ENCODE measurements at regions not wholly inside any gene's neighbourhood (a gene's known extent, or its start where the extent isn't known, plus 50 kb on each side); places are given as distances from the start of the nearest gene placed in this dataset.

DNA sequence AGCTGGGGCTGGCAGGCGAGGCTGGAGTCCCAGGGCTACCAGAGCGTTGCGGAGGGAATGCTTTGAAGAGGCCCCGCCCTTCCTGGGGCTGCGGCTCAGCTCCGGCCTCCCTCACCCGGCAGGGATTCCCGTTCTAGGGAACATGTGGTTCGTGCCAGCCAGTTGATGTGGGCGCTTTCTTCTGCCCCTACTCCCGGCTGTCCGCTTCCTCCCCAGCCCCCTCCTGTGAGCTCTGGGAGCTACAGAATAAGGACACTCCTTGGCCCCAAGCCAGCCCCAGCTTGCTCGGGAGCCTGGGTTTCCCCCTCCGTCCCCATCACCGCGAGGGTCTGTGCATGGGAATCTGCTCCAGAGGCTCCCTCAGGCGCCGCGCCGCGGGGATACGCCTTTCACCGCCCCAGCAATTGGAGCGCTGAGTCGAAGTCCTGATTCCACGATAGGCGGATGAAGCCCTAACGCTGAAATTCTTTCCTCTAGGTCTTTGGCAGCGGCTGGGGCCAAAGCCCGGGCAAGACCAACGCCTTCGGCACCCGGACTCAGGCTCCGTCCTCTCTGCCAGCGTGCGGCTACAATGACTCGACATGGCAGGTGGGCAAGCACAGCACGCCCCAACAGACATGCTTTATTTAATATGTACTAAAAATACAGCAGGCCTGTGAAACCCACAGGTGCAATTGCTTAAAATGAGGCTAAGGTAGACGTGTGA, 69.5 kb downstream of the KLF15 start:
- Mint-ChIP-seq H3K36me3 (no peaks in the 10 kb centered on the region), H3K9me3 (no peaks in the 10 kb centered on the region), H3K27me3 (ENCODE audit: low read depth) (peaks cover 46% of the 10 kb centered on the region), H3K4me1 (peaks cover 36% of the 10 kb centered on the region), H3K4me3 (peak overlapping the region; percentile 68), H3K27ac (no peak overlapping the region)
- CTCF ChIA-PET = interaction anchor here (0.5 to 1.5 kb wide), 12 partner anchors 13 to 298 kb away, joined by 3 to 8 read pairs (median 4); no protein-coding TSS in a partner anchor
- POLR2A ChIA-PET = interaction anchor here (0.6 to 1.7 kb wide), 5 partner anchors 12 to 153 kb away, joined by 3 to 6 read pairs (median 4); no protein-coding TSS in a partner anchor
- peak; percentile 88 for ATAC-seq
- DNase-seq (ENCODE audit: low spot score) = peak; percentile 73
- TF ChIP-seq, protein P1, sequence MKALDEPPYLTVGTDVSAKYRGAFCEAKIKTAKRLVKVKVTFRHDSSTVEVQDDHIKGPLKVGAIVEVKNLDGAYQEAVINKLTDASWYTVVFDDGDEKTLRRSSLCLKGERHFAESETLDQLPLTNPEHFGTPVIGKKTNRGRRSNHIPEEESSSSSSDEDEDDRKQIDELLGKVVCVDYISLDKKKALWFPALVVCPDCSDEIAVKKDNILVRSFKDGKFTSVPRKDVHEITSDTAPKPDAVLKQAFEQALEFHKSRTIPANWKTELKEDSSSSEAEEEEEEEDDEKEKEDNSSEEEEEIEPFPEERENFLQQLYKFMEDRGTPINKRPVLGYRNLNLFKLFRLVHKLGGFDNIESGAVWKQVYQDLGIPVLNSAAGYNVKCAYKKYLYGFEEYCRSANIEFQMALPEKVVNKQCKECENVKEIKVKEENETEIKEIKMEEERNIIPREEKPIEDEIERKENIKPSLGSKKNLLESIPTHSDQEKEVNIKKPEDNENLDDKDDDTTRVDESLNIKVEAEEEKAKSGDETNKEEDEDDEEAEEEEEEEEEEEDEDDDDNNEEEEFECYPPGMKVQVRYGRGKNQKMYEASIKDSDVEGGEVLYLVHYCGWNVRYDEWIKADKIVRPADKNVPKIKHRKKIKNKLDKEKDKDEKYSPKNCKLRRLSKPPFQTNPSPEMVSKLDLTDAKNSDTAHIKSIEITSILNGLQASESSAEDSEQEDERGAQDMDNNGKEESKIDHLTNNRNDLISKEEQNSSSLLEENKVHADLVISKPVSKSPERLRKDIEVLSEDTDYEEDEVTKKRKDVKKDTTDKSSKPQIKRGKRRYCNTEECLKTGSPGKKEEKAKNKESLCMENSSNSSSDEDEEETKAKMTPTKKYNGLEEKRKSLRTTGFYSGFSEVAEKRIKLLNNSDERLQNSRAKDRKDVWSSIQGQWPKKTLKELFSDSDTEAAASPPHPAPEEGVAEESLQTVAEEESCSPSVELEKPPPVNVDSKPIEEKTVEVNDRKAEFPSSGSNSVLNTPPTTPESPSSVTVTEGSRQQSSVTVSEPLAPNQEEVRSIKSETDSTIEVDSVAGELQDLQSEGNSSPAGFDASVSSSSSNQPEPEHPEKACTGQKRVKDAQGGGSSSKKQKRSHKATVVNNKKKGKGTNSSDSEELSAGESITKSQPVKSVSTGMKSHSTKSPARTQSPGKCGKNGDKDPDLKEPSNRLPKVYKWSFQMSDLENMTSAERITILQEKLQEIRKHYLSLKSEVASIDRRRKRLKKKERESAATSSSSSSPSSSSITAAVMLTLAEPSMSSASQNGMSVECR (CRISPR knock-in tag; IDR thresholded peaks at IDR 0.05; ENCODE audit: borderline replicate concordance) = no peak
- no peak for TF ChIP-seq ELF4 (CRISPR knock-in tag; IDR thresholded peaks at IDR 0.05; ENCODE audit: low read depth)
- TF ChIP-seq NFYB (CRISPR knock-in tag; conservative IDR thresholded peaks at IDR 0.05; ENCODE audit: low read depth) = no peak
- TF ChIP-seq, protein P2, sequence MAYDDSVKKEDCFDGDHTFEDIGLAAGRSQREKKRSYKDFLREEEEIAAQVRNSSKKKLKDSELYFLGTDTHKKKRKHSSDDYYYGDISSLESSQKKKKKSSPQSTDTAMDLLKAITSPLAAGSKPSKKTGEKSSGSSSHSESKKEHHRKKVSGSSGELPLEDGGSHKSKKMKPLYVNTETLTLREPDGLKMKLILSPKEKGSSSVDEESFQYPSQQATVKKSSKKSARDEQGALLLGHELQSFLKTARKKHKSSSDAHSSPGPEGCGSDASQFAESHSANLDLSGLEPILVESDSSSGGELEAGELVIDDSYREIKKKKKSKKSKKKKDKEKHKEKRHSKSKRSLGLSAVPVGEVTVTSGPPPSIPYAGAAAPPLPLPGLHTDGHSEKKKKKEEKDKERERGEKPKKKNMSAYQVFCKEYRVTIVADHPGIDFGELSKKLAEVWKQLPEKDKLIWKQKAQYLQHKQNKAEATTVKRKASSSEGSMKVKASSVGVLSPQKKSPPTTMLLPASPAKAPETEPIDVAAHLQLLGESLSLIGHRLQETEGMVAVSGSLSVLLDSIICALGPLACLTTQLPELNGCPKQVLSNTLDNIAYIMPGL (CRISPR knock-in tag; IDR thresholded peaks at IDR 0.05) = peak; percentile 77
- peak; percentile 27; the same call in 1 of the 2 replicates for TF ChIP-seq FOXP1 (CRISPR knock-in tag; IDR thresholded peaks at IDR 0.05; ENCODE audit: borderline replicate concordance)
- no peak for TF ChIP-seq NR3C1 (CRISPR knock-in tag; conservative IDR thresholded peaks at IDR 0.05; ENCODE audit: low read depth)
- TF ChIP-seq NFATC4 (CRISPR knock-in tag; IDR thresholded peaks at IDR 0.05) = no peak
- TF ChIP-seq, protein P3, sequence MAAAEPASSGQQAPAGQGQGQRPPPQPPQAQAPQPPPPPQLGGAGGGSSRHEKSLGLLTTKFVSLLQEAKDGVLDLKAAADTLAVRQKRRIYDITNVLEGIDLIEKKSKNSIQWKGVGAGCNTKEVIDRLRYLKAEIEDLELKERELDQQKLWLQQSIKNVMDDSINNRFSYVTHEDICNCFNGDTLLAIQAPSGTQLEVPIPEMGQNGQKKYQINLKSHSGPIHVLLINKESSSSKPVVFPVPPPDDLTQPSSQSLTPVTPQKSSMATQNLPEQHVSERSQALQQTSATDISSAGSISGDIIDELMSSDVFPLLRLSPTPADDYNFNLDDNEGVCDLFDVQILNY (CRISPR knock-in tag; IDR thresholded peaks at IDR 0.05) = peak; percentile 68
- TF ChIP-seq, protein P4, sequence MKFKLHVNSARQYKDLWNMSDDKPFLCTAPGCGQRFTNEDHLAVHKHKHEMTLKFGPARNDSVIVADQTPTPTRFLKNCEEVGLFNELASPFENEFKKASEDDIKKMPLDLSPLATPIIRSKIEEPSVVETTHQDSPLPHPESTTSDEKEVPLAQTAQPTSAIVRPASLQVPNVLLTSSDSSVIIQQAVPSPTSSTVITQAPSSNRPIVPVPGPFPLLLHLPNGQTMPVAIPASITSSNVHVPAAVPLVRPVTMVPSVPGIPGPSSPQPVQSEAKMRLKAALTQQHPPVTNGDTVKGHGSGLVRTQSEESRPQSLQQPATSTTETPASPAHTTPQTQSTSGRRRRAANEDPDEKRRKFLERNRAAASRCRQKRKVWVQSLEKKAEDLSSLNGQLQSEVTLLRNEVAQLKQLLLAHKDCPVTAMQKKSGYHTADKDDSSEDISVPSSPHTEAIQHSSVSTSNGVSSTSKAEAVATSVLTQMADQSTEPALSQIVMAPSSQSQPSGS (CRISPR knock-in tag; IDR thresholded peaks at IDR 0.05; ENCODE audit: borderline replicate concordance, low read depth) = no peak
- TF ChIP-seq, protein P5, sequence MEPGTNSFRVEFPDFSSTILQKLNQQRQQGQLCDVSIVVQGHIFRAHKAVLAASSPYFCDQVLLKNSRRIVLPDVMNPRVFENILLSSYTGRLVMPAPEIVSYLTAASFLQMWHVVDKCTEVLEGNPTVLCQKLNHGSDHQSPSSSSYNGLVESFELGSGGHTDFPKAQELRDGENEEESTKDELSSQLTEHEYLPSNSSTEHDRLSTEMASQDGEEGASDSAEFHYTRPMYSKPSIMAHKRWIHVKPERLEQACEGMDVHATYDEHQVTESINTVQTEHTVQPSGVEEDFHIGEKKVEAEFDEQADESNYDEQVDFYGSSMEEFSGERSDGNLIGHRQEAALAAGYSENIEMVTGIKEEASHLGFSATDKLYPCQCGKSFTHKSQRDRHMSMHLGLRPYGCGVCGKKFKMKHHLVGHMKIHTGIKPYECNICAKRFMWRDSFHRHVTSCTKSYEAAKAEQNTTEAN (CRISPR knock-in tag; IDR thresholded peaks at IDR 0.05) = no peak
- TF ChIP-seq, protein P6, sequence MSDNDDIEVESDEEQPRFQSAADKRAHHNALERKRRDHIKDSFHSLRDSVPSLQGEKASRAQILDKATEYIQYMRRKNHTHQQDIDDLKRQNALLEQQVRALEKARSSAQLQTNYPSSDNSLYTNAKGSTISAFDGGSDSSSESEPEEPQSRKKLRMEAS (CRISPR knock-in tag; IDR thresholded peaks at IDR 0.05) = peak; percentile 60; the same call in 1 of the 2 replicates
- no peak for TF ChIP-seq TEAD4 (CRISPR knock-in tag; IDR thresholded peaks at IDR 0.05)
- TF ChIP-seq, protein P7, sequence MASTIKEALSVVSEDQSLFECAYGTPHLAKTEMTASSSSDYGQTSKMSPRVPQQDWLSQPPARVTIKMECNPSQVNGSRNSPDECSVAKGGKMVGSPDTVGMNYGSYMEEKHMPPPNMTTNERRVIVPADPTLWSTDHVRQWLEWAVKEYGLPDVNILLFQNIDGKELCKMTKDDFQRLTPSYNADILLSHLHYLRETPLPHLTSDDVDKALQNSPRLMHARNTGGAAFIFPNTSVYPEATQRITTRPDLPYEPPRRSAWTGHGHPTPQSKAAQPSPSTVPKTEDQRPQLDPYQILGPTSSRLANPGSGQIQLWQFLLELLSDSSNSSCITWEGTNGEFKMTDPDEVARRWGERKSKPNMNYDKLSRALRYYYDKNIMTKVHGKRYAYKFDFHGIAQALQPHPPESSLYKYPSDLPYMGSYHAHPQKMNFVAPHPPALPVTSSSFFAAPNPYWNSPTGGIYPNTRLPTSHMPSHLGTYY (CRISPR knock-in tag; IDR thresholded peaks at IDR 0.05) = no peak
- TF ChIP-seq, protein P8, sequence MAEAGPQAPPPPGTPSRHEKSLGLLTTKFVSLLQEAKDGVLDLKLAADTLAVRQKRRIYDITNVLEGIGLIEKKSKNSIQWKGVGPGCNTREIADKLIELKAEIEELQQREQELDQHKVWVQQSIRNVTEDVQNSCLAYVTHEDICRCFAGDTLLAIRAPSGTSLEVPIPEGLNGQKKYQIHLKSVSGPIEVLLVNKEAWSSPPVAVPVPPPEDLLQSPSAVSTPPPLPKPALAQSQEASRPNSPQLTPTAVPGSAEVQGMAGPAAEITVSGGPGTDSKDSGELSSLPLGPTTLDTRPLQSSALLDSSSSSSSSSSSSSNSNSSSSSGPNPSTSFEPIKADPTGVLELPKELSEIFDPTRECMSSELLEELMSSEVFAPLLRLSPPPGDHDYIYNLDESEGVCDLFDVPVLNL (CRISPR knock-in tag; IDR thresholded peaks at IDR 0.05; ENCODE audit: borderline replicate concordance, low read depth) = no peak
- 0 out of 2 replicates have a peak, but pooled peaks have one; percentile 45 for TF ChIP-seq ZNF317 (CRISPR knock-in tag; IDR thresholded peaks at IDR 0.05; ENCODE audit: borderline replicate concordance, low read depth)
- TF ChIP-seq ZNF219 (CRISPR knock-in tag; IDR thresholded peaks at IDR 0.05; ENCODE audit: borderline replicate concordance) = no peak
- TF ChIP-seq, protein P9, sequence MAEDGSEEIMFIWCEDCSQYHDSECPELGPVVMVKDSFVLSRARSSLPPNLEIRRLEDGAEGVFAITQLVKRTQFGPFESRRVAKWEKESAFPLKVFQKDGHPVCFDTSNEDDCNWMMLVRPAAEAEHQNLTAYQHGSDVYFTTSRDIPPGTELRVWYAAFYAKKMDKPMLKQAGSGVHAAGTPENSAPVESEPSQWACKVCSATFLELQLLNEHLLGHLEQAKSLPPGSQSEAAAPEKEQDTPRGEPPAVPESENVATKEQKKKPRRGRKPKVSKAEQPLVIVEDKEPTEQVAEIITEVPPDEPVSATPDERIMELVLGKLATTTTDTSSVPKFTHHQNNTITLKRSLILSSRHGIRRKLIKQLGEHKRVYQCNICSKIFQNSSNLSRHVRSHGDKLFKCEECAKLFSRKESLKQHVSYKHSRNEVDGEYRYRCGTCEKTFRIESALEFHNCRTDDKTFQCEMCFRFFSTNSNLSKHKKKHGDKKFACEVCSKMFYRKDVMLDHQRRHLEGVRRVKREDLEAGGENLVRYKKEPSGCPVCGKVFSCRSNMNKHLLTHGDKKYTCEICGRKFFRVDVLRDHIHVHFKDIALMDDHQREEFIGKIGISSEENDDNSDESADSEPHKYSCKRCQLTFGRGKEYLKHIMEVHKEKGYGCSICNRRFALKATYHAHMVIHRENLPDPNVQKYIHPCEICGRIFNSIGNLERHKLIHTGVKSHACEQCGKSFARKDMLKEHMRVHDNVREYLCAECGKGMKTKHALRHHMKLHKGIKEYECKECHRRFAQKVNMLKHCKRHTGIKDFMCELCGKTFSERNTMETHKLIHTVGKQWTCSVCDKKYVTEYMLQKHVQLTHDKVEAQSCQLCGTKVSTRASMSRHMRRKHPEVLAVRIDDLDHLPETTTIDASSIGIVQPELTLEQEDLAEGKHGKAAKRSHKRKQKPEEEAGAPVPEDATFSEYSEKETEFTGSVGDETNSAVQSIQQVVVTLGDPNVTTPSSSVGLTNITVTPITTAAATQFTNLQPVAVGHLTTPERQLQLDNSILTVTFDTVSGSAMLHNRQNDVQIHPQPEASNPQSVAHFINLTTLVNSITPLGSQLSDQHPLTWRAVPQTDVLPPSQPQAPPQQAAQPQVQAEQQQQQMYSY (CRISPR knock-in tag; IDR thresholded peaks at IDR 0.05) = peak; percentile 94
- TF ChIP-seq ZNF423 (CRISPR knock-in tag; IDR thresholded peaks at IDR 0.05) = peak; percentile 56; the same call in 1 of the 2 replicates
- no peak for TF ChIP-seq ZNF416 (CRISPR knock-in tag; IDR thresholded peaks at IDR 0.05)
